Activated T-cell treated with anti-CD3 and anti-CD28 coated beads, Interleukin-2, amount 50 U/mL, for 72 hours (primary cell): ENCODE measurements at regions not wholly inside any gene's neighbourhood (a gene's known extent, or its start where the extent isn't known, plus 50 kb on each side); places are given as distances from the start of the nearest gene placed in this dataset.
"Not testable (repeated sequence)": the region's sequence is repeated elsewhere in the genome, so short reads cannot be mapped to it uniquely, and the experiment has no call there.

Experiments used
- ATAC-seq, 2 donors: fragments of 150-1000 bp; cut with Tn5 transposase; replicated peaks in 1 of 2; 2 replicates each; pipeline ENCODE4 v1.10.0; 2021; ENCODE audit warnings: moderate library complexity in 2 of 2, mild to moderate bottlenecking in 1 of 2
- DNase-seq, 2 donors: peaks; one replicate each; pipeline ENCODE4 v3.0.0; 2021 to 2022; ENCODE audit warnings: mixed read lengths in 1 of 2
- H3K27ac Mint-ChIP-seq: one replicate; pipeline ENCODE4 v1.8.0; 2022; ENCODE audit warnings: mild to moderate bottlenecking, moderate library complexity, mixed read lengths
- H3K27me3 Mint-ChIP-seq: one replicate; pipeline ENCODE4 v1.8.0; 2022; ENCODE audit warnings: low read depth, mixed read lengths
- H3K36me3 Mint-ChIP-seq, 2 donors: one replicate each; pipeline ENCODE4 v1.8.0; 2022; ENCODE audit warnings: mixed read lengths in 2 of 2, mild to moderate bottlenecking in 1 of 2; ENCODE audit not compliant: insufficient read depth in 2 of 2
- H3K4me1 Mint-ChIP-seq: one replicate; pipeline ENCODE4 v1.8.0; 2022; ENCODE audit warnings: low read depth, mixed read lengths
- H3K4me3 Mint-ChIP-seq, 2 donors: one replicate each; pipeline ENCODE4 v1.8.0; 2022; ENCODE audit warnings: mild to moderate bottlenecking in 2 of 2, mixed read lengths in 2 of 2, moderate library complexity in 2 of 2
- H3K9me3 Mint-ChIP-seq, 2 donors: one replicate each; pipeline ENCODE4 v1.8.0; 2022; ENCODE audit warnings: mixed read lengths in 2 of 2

- H3K4me1 Mint-ChIP-seq, DNase-seq, H3K27ac Mint-ChIP-seq, H3K36me3 Mint-ChIP-seq, ATAC-seq, H3K4me3 Mint-ChIP-seq, H3K27me3 Mint-ChIP-seq, H3K9me3 Mint-ChIP-seq: not testable (repeated sequence)
These were observed 97.4 kb upstream of the TERB2 start for GRCh38 chr15:44859088-44859487.

- H3K27me3 Mint-ChIP-seq, H3K4me3 Mint-ChIP-seq, H3K9me3 Mint-ChIP-seq, ATAC-seq, H3K27ac Mint-ChIP-seq, H3K36me3 Mint-ChIP-seq, H3K4me1 Mint-ChIP-seq, DNase-seq: not testable (repeated sequence)
These were observed 96.3 kb upstream of the TERB2 start for GRCh38 chr15:44860168-44860567.

GRCh38 chr15:44861439-44861910, 95.0 kb upstream of the TERB2 start:
- Mint-ChIP-seq H3K36me3 (peaks cover 3 to 5% of the 10 kb centered on the region in 2 donors), H3K4me3 (no peak overlapping the region), H3K27me3 (peaks cover 3% of the 10 kb centered on the region), H3K4me1 (no peaks in the 10 kb centered on the region), H3K9me3 (peaks cover 2% of the 10 kb centered on the region in 2 donors), H3K27ac (no peak overlapping the region)
- DNase-seq = no peak
- ATAC-seq = no peak

GRCh38 chr15:44861917-44862316, 94.6 kb upstream of the TERB2 start:
- no peaks in the 10 kb centered on the region for H3K4me1 Mint-ChIP-seq
- peaks cover 8% of the 10 kb centered on the region for H3K27me3 Mint-ChIP-seq
- peaks cover 3 to 6% of the 10 kb centered on the region in 2 donors for H3K36me3 Mint-ChIP-seq
- H3K9me3 Mint-ChIP-seq = peaks cover 2 to 3% of the 10 kb centered on the region in 2 donors
- DNase-seq (no peak), ATAC-seq (no peak)
- H3K27ac Mint-ChIP-seq = no peak overlapping the region
- no peak overlapping the region for H3K4me3 Mint-ChIP-seq

GRCh38 chr15:44862866-44863265, 93.6 kb upstream of the TERB2 start:
- not testable (repeated sequence) for H3K4me1 Mint-ChIP-seq, H3K27ac Mint-ChIP-seq, DNase-seq, H3K9me3 Mint-ChIP-seq, H3K36me3 Mint-ChIP-seq, ATAC-seq, H3K4me3 Mint-ChIP-seq
- H3K27me3 Mint-ChIP-seq = peaks cover 13% of the 10 kb centered on the region

GRCh38 chr15:44868100-44868499, 88.4 kb upstream of the TERB2 start:
- ATAC-seq, H3K27ac Mint-ChIP-seq, DNase-seq, H3K4me3 Mint-ChIP-seq, H3K4me1 Mint-ChIP-seq: not testable (repeated sequence)
- Mint-ChIP-seq H3K9me3 (peaks cover 4 to 12% of the 10 kb centered on the region in 2 donors), H3K27me3 (peaks cover 40% of the 10 kb centered on the region), H3K36me3 (peaks cover 7 to 12% of the 10 kb centered on the region in 2 donors)

GRCh38 chr15:44870125-44870524, 86.4 kb upstream of the TERB2 start:
- not testable (repeated sequence) for DNase-seq, H3K4me3 Mint-ChIP-seq, ATAC-seq, H3K4me1 Mint-ChIP-seq, H3K27ac Mint-ChIP-seq
- peaks cover 9 to 24% of the 10 kb centered on the region in 2 donors for H3K36me3 Mint-ChIP-seq
- peaks cover 40% of the 10 kb centered on the region for H3K27me3 Mint-ChIP-seq
- peaks cover 11 to 18% of the 10 kb centered on the region in 2 donors for H3K9me3 Mint-ChIP-seq

- ATAC-seq (no peak), DNase-seq (no peak)
- Mint-ChIP-seq H3K9me3 (peaks cover 17 to 20% of the 10 kb centered on the region in 2 donors), H3K36me3 (peaks cover 15 to 35% of the 10 kb centered on the region in 2 donors), H3K4me1 (no peaks in the 10 kb centered on the region), H3K4me3 (no peak overlapping the region), H3K27me3 (peaks cover 25% of the 10 kb centered on the region), H3K27ac (no peak overlapping the region)
These were observed 83.4 kb upstream of the TERB2 start for GRCh38 chr15:44873103-44873502.

- Mint-ChIP-seq H3K27ac (no peak overlapping the region), H3K4me3 (no peak overlapping the region), H3K27me3 (peaks cover 17% of the 10 kb centered on the region), H3K9me3 (peaks cover 12 to 19% of the 10 kb centered on the region in 2 donors), H3K4me1 (peaks cover 31% of the 10 kb centered on the region), H3K36me3 (peaks cover 20 to 44% of the 10 kb centered on the region in 2 donors)
- DNase-seq = no peak
- no peak for ATAC-seq
These were observed 77.4 kb upstream of the TERB2 start for GRCh38 chr15:44879066-44879465.

GRCh38 chr15:44882499-44882968, 74.0 kb upstream of the TERB2 start:
- H3K36me3 Mint-ChIP-seq = peaks cover 10 to 24% of the 10 kb centered on the region in 2 donors
- ATAC-seq (peak; percentile 96), DNase-seq (peak; percentile 76 to 81)
- peaks cover 5% of the 10 kb centered on the region in 2 donors for H3K9me3 Mint-ChIP-seq
- H3K4me1 Mint-ChIP-seq = peaks cover 34% of the 10 kb centered on the region
- peaks cover 31% of the 10 kb centered on the region for H3K27me3 Mint-ChIP-seq
- peak overlapping the region; percentile 54 to 71 for H3K4me3 Mint-ChIP-seq
- H3K27ac Mint-ChIP-seq = peak overlapping the region; percentile 12

GRCh38 chr15:44883199-44883877, 73.1 kb upstream of the TERB2 start:
- H3K36me3 Mint-ChIP-seq = peaks cover 10 to 21% of the 10 kb centered on the region in 2 donors
- peak overlapping the region; percentile 54 to 71 for H3K4me3 Mint-ChIP-seq
- peak; percentile 32 to 41 for ATAC-seq
- H3K9me3 Mint-ChIP-seq = peaks cover 3 to 5% of the 10 kb centered on the region in 2 donors
- H3K27me3 Mint-ChIP-seq = peaks cover 31% of the 10 kb centered on the region
- peak; percentile 11 to 35 for DNase-seq
- peak overlapping the region; percentile 12 for H3K27ac Mint-ChIP-seq
- peaks cover 34% of the 10 kb centered on the region for H3K4me1 Mint-ChIP-seq

GRCh38 chr15:44898890-44899651, 57.4 kb upstream of the TERB2 start:
- DNase-seq (peak in 1 of 2 donors; percentile 21), ATAC-seq (peak; percentile 63 to 74)
- not testable (repeated sequence) for H3K9me3 Mint-ChIP-seq, H3K36me3 Mint-ChIP-seq
- Mint-ChIP-seq H3K27me3 (peaks cover 17% of the 10 kb centered on the region), H3K4me3 (peak overlapping the region; percentile 14 to 47), H3K27ac (peak overlapping the region; percentile 6), H3K4me1 (peaks cover 27% of the 10 kb centered on the region)

GRCh38 chr15:44899775-44900174, 56.7 kb upstream of the TERB2 start:
- H3K4me3 Mint-ChIP-seq = peak overlapping the region; percentile 44 to 67
- H3K36me3 Mint-ChIP-seq, H3K27ac Mint-ChIP-seq, H3K9me3 Mint-ChIP-seq: not testable (repeated sequence)
- DNase-seq = peak; percentile 44 to 55
- ATAC-seq = peak; percentile 96 to 97
- H3K27me3 Mint-ChIP-seq = peaks cover 15% of the 10 kb centered on the region
- H3K4me1 Mint-ChIP-seq = peaks cover 34% of the 10 kb centered on the region
